Trophoblast cell (in vitro differentiated cells and primary cell): ENCODE measurements at regions not wholly inside any gene's neighbourhood (a gene's known extent, or its start where the extent isn't known, plus 50 kb on each side); places are given as distances from the start of the nearest gene placed in this dataset.

Experiments used
- DNase-seq, 2 donors: peaks; one replicate each; pipeline ENCODE4 v3.0.0-alpha.2; 2016
- H2AFZ ChIP-seq: 2 replicates; pipeline ENCODE4 v1.6.1; 2013; ENCODE audit warnings: low read length, moderate library complexity, mild to moderate bottlenecking; ENCODE audit not compliant: insufficient read depth, poor library complexity
- H2AK5ac ChIP-seq: 2 replicates; pipeline ENCODE4 v1.6.1; 2013; ENCODE audit warnings: mild to moderate bottlenecking, low read length
- H2BK120ac ChIP-seq: 2 replicates; pipeline ENCODE4 v1.6.1; 2013; ENCODE audit warnings: low read length, mild to moderate bottlenecking, moderate library complexity; ENCODE audit not compliant: insufficient read depth, poor library complexity
- H2BK12ac ChIP-seq: 2 replicates; pipeline ENCODE4 v1.6.1; 2013; ENCODE audit warnings: mild to moderate bottlenecking, low read length, moderate library complexity
- H2BK5ac ChIP-seq: 2 replicates; pipeline ENCODE4 v1.6.1; 2013; ENCODE audit warnings: low read length, low read depth, moderate library complexity, mild to moderate bottlenecking; ENCODE audit not compliant: poor library complexity
- H3K14ac ChIP-seq: 2 replicates; pipeline ENCODE4 v1.6.1; 2013; ENCODE audit warnings: mild to moderate bottlenecking, low read length
- H3K18ac ChIP-seq: 2 replicates; pipeline ENCODE4 v1.6.1; 2013; ENCODE audit warnings: mild to moderate bottlenecking, low read length
- H3K23ac ChIP-seq: 2 replicates; pipeline ENCODE4 v1.6.1; 2013; ENCODE audit warnings: low read length
- H3K27ac ChIP-seq: 2 replicates; pipeline ENCODE4 v1.5.1; 2013; ENCODE audit warnings: low read depth, mild to moderate bottlenecking, inconsistent platforms, low read length, moderate library complexity
- H3K27me3 ChIP-seq: 2 replicates; pipeline ENCODE4 v1.6.1; 2013; ENCODE audit warnings: inconsistent platforms, mild to moderate bottlenecking, low read length, moderate library complexity; ENCODE audit not compliant: insufficient read depth
- H3K36me3 ChIP-seq, 2 experiments: 1 replicate in 1 of 2; 2 replicates in 1 of 2; pipeline ENCODE4 v1.6.1; 2013; ENCODE audit warnings: low read length in 2 of 2, mild to moderate bottlenecking in 2 of 2, moderate library complexity in 1 of 2; ENCODE audit not compliant: insufficient read depth in 2 of 2, control insufficient read depth in 1 of 2
- H3K4ac ChIP-seq: 2 replicates; pipeline ENCODE4 v1.6.1; 2013; ENCODE audit warnings: low read depth, mild to moderate bottlenecking, low read length, moderate library complexity
- H3K4me1 ChIP-seq, 2 experiments: 1 replicate in 1 of 2; 2 replicates in 1 of 2; pipeline ENCODE4 v1.6.1; 2013; ENCODE audit warnings: low read length in 2 of 2, mild to moderate bottlenecking in 2 of 2, moderate library complexity in 1 of 2; ENCODE audit not compliant: insufficient read depth in 2 of 2, control insufficient read depth in 1 of 2
- H3K4me2 ChIP-seq: 2 replicates; pipeline ENCODE4 v1.6.1; 2013; ENCODE audit warnings: inconsistent platforms, mild to moderate bottlenecking, low read length, moderate library complexity
- H3K4me3 ChIP-seq: 2 replicates; pipeline ENCODE4 v1.5.1; 2013; ENCODE audit warnings: mild to moderate bottlenecking, low read depth, low read length, inconsistent platforms
- H3K79me1 ChIP-seq: one replicate; pipeline ENCODE4 v1.6.1; 2013; ENCODE audit warnings: low read length
- H3K79me2 ChIP-seq: 2 replicates; pipeline ENCODE4 v1.6.1; 2013; ENCODE audit warnings: low read length, mild to moderate bottlenecking; ENCODE audit not compliant: control insufficient read depth, insufficient read depth, poor library complexity
- H3K9ac ChIP-seq: 2 replicates; pipeline ENCODE4 v1.6.1; 2013; ENCODE audit warnings: mild to moderate bottlenecking, low read length
- H3K9me3 ChIP-seq: 2 replicates; pipeline ENCODE4 v1.6.1; 2013; ENCODE audit warnings: low read depth, mild to moderate bottlenecking, control low read depth, inconsistent platforms, low read length; ENCODE audit not compliant: insufficient read depth
- H4K12ac ChIP-seq: 2 replicates; pipeline ENCODE4 v1.6.1; 2013; ENCODE audit warnings: low read depth, mild to moderate bottlenecking, low read length, moderate library complexity
- H4K8ac ChIP-seq: 2 replicates; pipeline ENCODE4 v1.6.1; 2013; ENCODE audit warnings: low read depth, mild to moderate bottlenecking, low read length, moderate library complexity
- H4K91ac ChIP-seq: one replicate; pipeline ENCODE4 v1.6.1; 2013; ENCODE audit warnings: low read depth, mild to moderate bottlenecking, low read length, moderate library complexity
- WGBS: extraction: QIAGEN DNeasy Blood & Tissue Kit; methylation state at CpG from one replicate; pipeline ENCODE4 v1.1.7; 2013; ENCODE audit warnings: missing lambda C conversion rate; ENCODE audit not compliant: insufficient read length, insufficient coverage; ENCODE audit errors: extremely low coverage; 5-methylcytosine and 5-hydroxymethylcytosine counted together

DNA sequence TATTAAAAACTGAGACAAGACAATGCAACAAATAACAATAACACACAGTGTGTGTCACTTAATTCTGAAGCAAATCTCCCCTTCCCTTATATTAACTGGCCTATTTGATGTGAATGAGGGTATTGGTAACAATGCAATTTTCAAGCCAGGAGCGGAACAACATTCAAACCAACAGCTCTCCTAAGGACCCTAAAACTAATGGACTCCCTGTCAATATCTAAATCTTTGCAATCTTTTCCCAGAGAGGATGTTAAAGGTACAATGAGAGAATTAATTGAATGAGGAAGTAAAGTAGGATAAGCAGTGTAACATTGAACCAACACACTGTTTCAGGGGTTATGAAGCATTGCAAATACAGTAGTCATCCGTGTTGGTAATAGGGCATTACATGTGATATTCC is 311.7 kb downstream of the HTR1A start:
- no peak overlapping the region for H3K18ac ChIP-seq
- H3K9me3 ChIP-seq, result no peaks in the 10 kb centered on the region
- no peak overlapping the region for H3K9ac ChIP-seq
- H2AFZ ChIP-seq, result no peak overlapping the region
- H2BK120ac ChIP-seq, result no peak overlapping the region
- no peak overlapping the region for H3K23ac ChIP-seq
- H3K4ac ChIP-seq, result no peak overlapping the region
- H3K4me3 ChIP-seq, result no peak overlapping the region
- H3K79me1 ChIP-seq, result peaks cover 1% of the 10 kb centered on the region
- H2AK5ac ChIP-seq, result no peak overlapping the region
- WGBS, result no CpG with 5 or more reads among the region's 2 CpGs
- no peak overlapping the region for H4K8ac ChIP-seq
- no peak for DNase-seq
- no peak overlapping the region for H2BK5ac ChIP-seq
- H3K4me2 ChIP-seq, result no peak overlapping the region
- no peak overlapping the region for H3K14ac ChIP-seq
- H4K91ac ChIP-seq, result no peak overlapping the region
- no peaks in the 10 kb centered on the region for H3K4me1 ChIP-seq
- no peak overlapping the region for H3K27ac ChIP-seq
- no peaks in the 10 kb centered on the region for H3K27me3 ChIP-seq
- no peaks in the 10 kb centered on the region for H3K36me3 ChIP-seq
- H3K79me2 ChIP-seq, result no peaks in the 10 kb centered on the region
- no peak overlapping the region for H4K12ac ChIP-seq
- no peak overlapping the region for H2BK12ac ChIP-seq

DNA sequence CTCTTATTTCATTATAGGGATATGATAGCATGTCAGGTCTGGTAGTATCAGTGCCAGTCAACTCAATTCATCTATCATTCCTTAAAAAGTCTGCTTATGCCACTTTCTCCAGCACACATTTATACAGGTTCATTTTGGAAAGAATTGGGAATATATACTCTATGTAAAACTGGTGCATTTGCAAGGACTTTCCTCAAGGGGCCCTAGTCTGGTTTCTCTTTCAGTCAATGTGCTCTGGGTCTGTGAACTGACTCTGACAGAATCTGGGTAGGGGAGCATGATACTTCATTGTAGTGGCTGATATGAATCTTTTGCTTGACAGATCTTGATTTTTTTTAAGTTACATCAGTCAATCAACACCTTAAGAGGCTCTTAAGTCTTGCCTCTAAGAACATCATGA is 313.9 kb downstream of the HTR1A start:
- Histone ChIP-seq H3K4me1 (no peaks in the 10 kb centered on the region), H4K8ac (no peak overlapping the region), H2BK120ac (no peak overlapping the region), H3K4me2 (no peak overlapping the region), H3K79me2 (no peaks in the 10 kb centered on the region), H3K27ac (no peak overlapping the region), H3K9me3 (no peaks in the 10 kb centered on the region), H3K18ac (no peak overlapping the region), H3K9ac (no peak overlapping the region), H2BK5ac (no peak overlapping the region), H3K4ac (no peak overlapping the region), H3K4me3 (no peak overlapping the region), H2BK12ac (no peak overlapping the region), H2AK5ac (no peak overlapping the region), H3K79me1 (peaks cover 1% of the 10 kb centered on the region), H4K91ac (no peak overlapping the region), H2AFZ (no peak overlapping the region), H3K23ac (no peak overlapping the region), H3K27me3 (no peaks in the 10 kb centered on the region), H3K14ac (no peak overlapping the region), H3K36me3 (no peaks in the 10 kb centered on the region), H4K12ac (no peak overlapping the region)
- no peak for DNase-seq

GRCh38 chr5:63629951-63630630 is 332.2 kb downstream of the HTR1A start:
- WGBS, result no CpG with 5 or more reads among the region's 4 CpGs
- Histone ChIP-seq H4K91ac (no peak overlapping the region), H3K9ac (no peak overlapping the region), H3K79me2 (no peaks in the 10 kb centered on the region), H3K4me2 (no peak overlapping the region), H3K4me3 (no peak overlapping the region), H3K4me1 (no peaks in the 10 kb centered on the region), H2BK120ac (no peak overlapping the region), H3K27ac (no peak overlapping the region), H2BK12ac (no peak overlapping the region), H3K23ac (no peak overlapping the region), H4K12ac (no peak overlapping the region), H2AK5ac (no peak overlapping the region), H2BK5ac (no peak overlapping the region), H3K14ac (no peak overlapping the region), H3K36me3 (no peaks in the 10 kb centered on the region), H3K4ac (no peak overlapping the region), H3K9me3 (no peaks in the 10 kb centered on the region), H3K18ac (no peak overlapping the region), H4K8ac (no peak overlapping the region), H2AFZ (no peak overlapping the region), H3K27me3 (no peaks in the 10 kb centered on the region), H3K79me1 (no peaks in the 10 kb centered on the region)
- no peak for DNase-seq

DNA sequence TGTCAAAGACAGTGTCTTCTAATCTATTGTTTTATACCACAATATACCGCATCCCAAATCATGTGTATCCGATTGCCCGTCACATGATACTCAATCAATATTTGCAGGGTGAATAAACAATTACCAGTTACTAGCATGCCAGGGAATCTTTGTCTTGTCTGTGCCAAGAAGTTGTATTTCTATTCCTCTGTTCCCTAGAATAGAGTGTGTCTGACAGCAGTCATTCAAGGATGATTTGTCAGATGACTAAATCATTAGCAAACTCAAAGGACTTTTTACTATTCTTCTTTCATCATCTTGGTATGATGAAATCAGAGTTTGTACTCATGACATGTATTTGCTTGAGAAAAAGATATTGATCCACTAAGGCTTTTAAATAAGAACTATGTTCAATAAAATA is 348.8 kb downstream of the HTR1A start:
- H3K14ac ChIP-seq, result no peak overlapping the region
- H3K4ac ChIP-seq, result no peak overlapping the region
- H3K18ac ChIP-seq, result no peak overlapping the region
- H2BK12ac ChIP-seq, result no peak overlapping the region
- H2BK5ac ChIP-seq, result no peak overlapping the region
- H3K4me3 ChIP-seq, result no peak overlapping the region
- H3K9me3 ChIP-seq, result no peaks in the 10 kb centered on the region
- H3K79me1 ChIP-seq, result no peaks in the 10 kb centered on the region
- H4K8ac ChIP-seq, result no peak overlapping the region
- no peaks in the 10 kb centered on the region for H3K36me3 ChIP-seq
- no peak overlapping the region for H2BK120ac ChIP-seq
- no peaks in the 10 kb centered on the region for H3K27me3 ChIP-seq
- no peak overlapping the region for H2AFZ ChIP-seq
- no peak overlapping the region for H4K91ac ChIP-seq
- H3K27ac ChIP-seq, result no peak overlapping the region
- H2AK5ac ChIP-seq, result no peak overlapping the region
- no peak overlapping the region for H4K12ac ChIP-seq
- DNase-seq, result no peak
- no peak overlapping the region for H3K9ac ChIP-seq
- no peak overlapping the region for H3K23ac ChIP-seq
- H3K4me2 ChIP-seq, result no peak overlapping the region
- no CpG with 5 or more reads among the region's 3 CpGs for WGBS
- no peaks in the 10 kb centered on the region for H3K4me1 ChIP-seq
- no peaks in the 10 kb centered on the region for H3K79me2 ChIP-seq
